ENCODE measurements at regions not wholly inside any gene's neighbourhood (a gene's known extent, or its start where the extent isn't known, plus 50 kb on each side); places are given as distances from the start of the nearest gene placed in this dataset.
A peak's percentile ranks its signal among the peaks of the same experiment; 100 is the strongest.

- Histone ChIP-seq H3K79me2 (ENCODE audit: control insufficient read depth, insufficient read depth, low read length) (no peaks in the 10 kb centered on the region), H3K4me1 (ENCODE audit: control insufficient read depth, extremely low read depth, insufficient read depth, low read length) (no peaks in the 10 kb centered on the region), H4K20me1 (ENCODE audit: control insufficient read depth, extremely low read depth, insufficient read depth, low read length) (no peaks in the 10 kb centered on the region), H3K36me3 (ENCODE audit: control insufficient read depth, insufficient read depth, low read length) (no peaks in the 10 kb centered on the region), H3K4me2 (ENCODE audit: extremely low read depth, insufficient read depth, low read length) (no peak overlapping the region), H3K9me3 (ENCODE audit: control insufficient read depth, insufficient read depth, low read depth, low read length) (no peaks in the 10 kb centered on the region), H3K9ac (ENCODE audit: insufficient read depth, low read length) (no peak overlapping the region), H3K27ac (ENCODE audit: insufficient read depth, low read length) (no peak overlapping the region), H3K4me3 (replicated peaks in 1 of 4; ENCODE audit: control extremely low read depth in 1 of 4, insufficient read depth in 1 of 4, low read depth in 3 of 4, low read length in 4 of 4) (no peak overlapping the region), H2AFZ (ENCODE audit: low read length) (no peak overlapping the region), H3K27me3 (ENCODE audit: control insufficient read depth, insufficient read depth, low read length) (no peaks in the 10 kb centered on the region)
- DNase-seq (ENCODE audit: low read depth in 2 of 2): no peak
- TF ChIP-seq EZH2 (IDR thresholded peaks at IDR 0.05; ENCODE audit: low read length, missing control alignments): no peak
- TF ChIP-seq CTCF (conservative IDR thresholded peaks at IDR 0.05 in 1 of 2, IDR thresholded peaks at IDR 0.05 in 1 of 2; ENCODE audit: low read depth in 1 of 2, low read length in 2 of 2): no peak
Measured at GRCh38 chr4:160299608-160300007, 1196.7 kb downstream of the RAPGEF2 start.

- no peaks in the 10 kb centered on the region for H3K27me3 ChIP-seq (ENCODE audit: control insufficient read depth, insufficient read depth, low read length)
- TF ChIP-seq EZH2 (IDR thresholded peaks at IDR 0.05; ENCODE audit: low read length, missing control alignments) (no peak), CTCF (conservative IDR thresholded peaks at IDR 0.05 in 1 of 2, IDR thresholded peaks at IDR 0.05 in 1 of 2; ENCODE audit: low read depth in 1 of 2, low read length in 2 of 2) (no peak)
Measured at GRCh38 chr4:160316036-160316435, 1213.2 kb downstream of the RAPGEF2 start.

GRCh38 chr4:160318567-160319220 is 1215.8 kb downstream of the RAPGEF2 start:
- H3K27me3 ChIP-seq (ENCODE audit: control insufficient read depth, insufficient read depth, low read length): no peaks in the 10 kb centered on the region
- H3K79me2 ChIP-seq (ENCODE audit: control insufficient read depth, insufficient read depth, low read length): no peaks in the 10 kb centered on the region
- no peak overlapping the region for H3K4me3 ChIP-seq (replicated peaks in 1 of 4; ENCODE audit: control extremely low read depth in 1 of 4, insufficient read depth in 1 of 4, low read depth in 3 of 4, low read length in 4 of 4)
- peak in 1 of 2 donors; percentile 38 for DNase-seq (ENCODE audit: low read depth in 2 of 2)
- no peak overlapping the region for H2AFZ ChIP-seq (ENCODE audit: low read length)
- H3K36me3 ChIP-seq (ENCODE audit: control insufficient read depth, insufficient read depth, low read length): no peaks in the 10 kb centered on the region
- no peaks in the 10 kb centered on the region for H3K4me1 ChIP-seq (ENCODE audit: control insufficient read depth, extremely low read depth, insufficient read depth, low read length)
- H3K9me3 ChIP-seq (ENCODE audit: control insufficient read depth, insufficient read depth, low read depth, low read length): no peaks in the 10 kb centered on the region
- no peak overlapping the region for H3K27ac ChIP-seq (ENCODE audit: insufficient read depth, low read length)
- no peak overlapping the region for H3K9ac ChIP-seq (ENCODE audit: insufficient read depth, low read length)
- TF ChIP-seq CTCF (conservative IDR thresholded peaks at IDR 0.05 in 1 of 2, IDR thresholded peaks at IDR 0.05 in 1 of 2; ENCODE audit: low read depth in 1 of 2, low read length in 2 of 2) (no peak), EZH2 (IDR thresholded peaks at IDR 0.05; ENCODE audit: low read length, missing control alignments) (no peak)
- no peak overlapping the region for H3K4me2 ChIP-seq (ENCODE audit: extremely low read depth, insufficient read depth, low read length)
- no peaks in the 10 kb centered on the region for H4K20me1 ChIP-seq (ENCODE audit: control insufficient read depth, extremely low read depth, insufficient read depth, low read length)

More at GRCh38 chr4:160316036-160316435, 1213.2 kb downstream of the RAPGEF2 start:
- no peaks in the 10 kb centered on the region for H3K36me3 ChIP-seq (ENCODE audit: control insufficient read depth, insufficient read depth, low read length)
- no peaks in the 10 kb centered on the region for H3K4me1 ChIP-seq (ENCODE audit: control insufficient read depth, extremely low read depth, insufficient read depth, low read length)
- no peaks in the 10 kb centered on the region for H3K79me2 ChIP-seq (ENCODE audit: control insufficient read depth, insufficient read depth, low read length)
- no peak overlapping the region for H3K4me3 ChIP-seq (replicated peaks in 1 of 4; ENCODE audit: control extremely low read depth in 1 of 4, insufficient read depth in 1 of 4, low read depth in 3 of 4, low read length in 4 of 4)
- no peaks in the 10 kb centered on the region for H4K20me1 ChIP-seq (ENCODE audit: control insufficient read depth, extremely low read depth, insufficient read depth, low read length)
- no peak overlapping the region for H2AFZ ChIP-seq (ENCODE audit: low read length)
- no peak overlapping the region for H3K9ac ChIP-seq (ENCODE audit: insufficient read depth, low read length)
- no peak overlapping the region for H3K4me2 ChIP-seq (ENCODE audit: extremely low read depth, insufficient read depth, low read length)
- H3K9me3 ChIP-seq (ENCODE audit: control insufficient read depth, insufficient read depth, low read depth, low read length): no peaks in the 10 kb centered on the region
- no peak for DNase-seq (ENCODE audit: low read depth in 2 of 2)
- no peak overlapping the region for H3K27ac ChIP-seq (ENCODE audit: insufficient read depth, low read length)

Measured in fibroblast of lung (primary cell).